Thyroid gland (tissue), 4 donors: ENCODE measurements at regions not wholly inside any gene's neighbourhood (a gene's known extent, or its start where the extent isn't known, plus 50 kb on each side); places are given as distances from the start of the nearest gene placed in this dataset.

ENCODE experiments used
- DNase-seq, 2 donors: peaks; one replicate each; pipeline ENCODE4 v3.0.0-alpha.2; 2019
- H3K27ac ChIP-seq, 3 donors: fragments of 200-600 bp; sonication (generic); 1 replicate in 2 of 3; 2 replicates in 1 of 3; pipeline ENCODE4 v1.5.1; 2016 to 2019; ENCODE audit warnings: mild to moderate bottlenecking in 1 of 3, moderate library complexity in 1 of 3
- H3K27me3 ChIP-seq: fragments of 200-600 bp; sonication (generic); one replicate; pipeline ENCODE4 v1.5.1; 2019
- H3K36me3 ChIP-seq, 2 donors: fragments of 200-600 bp; sonication (generic); one replicate each; pipeline ENCODE4 v1.5.1; 2016 to 2019
- H3K4me1 ChIP-seq, 2 donors: fragments of 200-600 bp; sonication (generic); one replicate each; pipeline ENCODE4 v1.5.1; 2017 to 2019
- H3K4me3 ChIP-seq, 3 donors: fragments of 200-600 bp; sonication (generic); replicated peaks in 1 of 3; 1 replicate in 2 of 3; 2 replicates in 1 of 3; pipeline ENCODE4 v1.5.1; 2016; ENCODE audit warnings: mild to moderate bottlenecking in 1 of 3
- H3K9me3 ChIP-seq: fragments of 200-600 bp; sonication (generic); one replicate; pipeline ENCODE4 v1.5.1; 2017
- POLR2A ChIP-seq, 2 donors: fragments of 450-650 bp; IDR thresholded peaks; one replicate each; pipeline ENCODE4 v1.6.1; 2017; ENCODE audit warnings: antibody characterized with exemption in 2 of 2, mild to moderate bottlenecking in 2 of 2, moderate library complexity in 1 of 2
- WGBS, 2 donors: methylation state at CpG; one replicate each; pipeline ENCODE4 v1.1.5; 2017; 5-methylcytosine and 5-hydroxymethylcytosine counted together
- intact Hi-C: fragments of 100-400 bp; cut with DNase I; formaldehyde crosslinking; loops from one replicate; pipeline ENCODE4 v1.15.1; 2023
- TF ChIP-seq, protein P1 (sequence below), 6 experiments: fragments of 200-600 bp in 3 of 6; fragments of 450-650 bp in 3 of 6; sonication (generic) in 3 of 6; IDR thresholded peaks; one replicate each; pipeline ENCODE4 v1.5.1; 2016 to 2019; ENCODE audit warnings: antibody characterized with exemption in 6 of 6, mild to moderate bottlenecking in 2 of 6, inconsistent platforms in 1 of 6, moderate library complexity in 1 of 6

DNA sequence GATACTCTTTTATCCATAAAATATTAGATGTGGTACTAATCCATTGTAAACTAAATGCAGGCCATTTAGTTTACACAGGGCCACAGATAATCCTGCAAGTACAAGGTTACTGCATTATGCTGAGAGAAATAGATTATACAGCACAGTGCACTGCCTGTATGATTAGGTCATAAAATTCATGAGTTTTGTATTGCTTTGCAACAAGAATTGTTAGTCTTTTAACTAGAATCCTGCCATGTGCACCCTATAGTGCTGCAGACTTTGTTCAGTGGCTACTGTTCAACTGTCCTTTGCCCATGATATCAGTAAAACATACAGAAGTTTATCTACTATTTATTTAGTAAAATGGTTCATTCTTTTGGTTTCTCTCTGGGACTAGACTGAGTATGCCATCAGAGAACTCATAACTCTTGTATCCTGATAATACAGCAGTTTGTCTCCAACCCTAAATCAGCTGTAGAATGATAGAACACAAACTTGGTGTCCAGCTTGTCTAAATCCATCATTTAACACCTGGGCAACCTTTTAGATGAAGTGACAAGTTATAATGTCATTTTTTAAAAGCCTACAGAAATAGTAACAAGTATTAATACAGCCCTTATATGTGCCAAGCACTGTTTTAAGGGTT is 291.2 kb downstream of the TMEM167A start:
- no peaks in the 10 kb centered on the region for H3K4me1 ChIP-seq
- no peak overlapping the region for H3K4me3 ChIP-seq
- no peak for DNase-seq
- TF ChIP-seq, protein P1, sequence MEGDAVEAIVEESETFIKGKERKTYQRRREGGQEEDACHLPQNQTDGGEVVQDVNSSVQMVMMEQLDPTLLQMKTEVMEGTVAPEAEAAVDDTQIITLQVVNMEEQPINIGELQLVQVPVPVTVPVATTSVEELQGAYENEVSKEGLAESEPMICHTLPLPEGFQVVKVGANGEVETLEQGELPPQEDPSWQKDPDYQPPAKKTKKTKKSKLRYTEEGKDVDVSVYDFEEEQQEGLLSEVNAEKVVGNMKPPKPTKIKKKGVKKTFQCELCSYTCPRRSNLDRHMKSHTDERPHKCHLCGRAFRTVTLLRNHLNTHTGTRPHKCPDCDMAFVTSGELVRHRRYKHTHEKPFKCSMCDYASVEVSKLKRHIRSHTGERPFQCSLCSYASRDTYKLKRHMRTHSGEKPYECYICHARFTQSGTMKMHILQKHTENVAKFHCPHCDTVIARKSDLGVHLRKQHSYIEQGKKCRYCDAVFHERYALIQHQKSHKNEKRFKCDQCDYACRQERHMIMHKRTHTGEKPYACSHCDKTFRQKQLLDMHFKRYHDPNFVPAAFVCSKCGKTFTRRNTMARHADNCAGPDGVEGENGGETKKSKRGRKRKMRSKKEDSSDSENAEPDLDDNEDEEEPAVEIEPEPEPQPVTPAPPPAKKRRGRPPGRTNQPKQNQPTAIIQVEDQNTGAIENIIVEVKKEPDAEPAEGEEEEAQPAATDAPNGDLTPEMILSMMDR (IDR thresholded peaks at IDR 0.05): no peak
- TF ChIP-seq POLR2A (IDR thresholded peaks at IDR 0.05): no peak
- no peaks in the 10 kb centered on the region for H3K27me3 ChIP-seq
- intact Hi-C loops: no loop called here
- no peaks in the 10 kb centered on the region for H3K9me3 ChIP-seq
- no peaks in the 10 kb centered on the region for H3K36me3 ChIP-seq
- no peak overlapping the region for H3K27ac ChIP-seq

DNA sequence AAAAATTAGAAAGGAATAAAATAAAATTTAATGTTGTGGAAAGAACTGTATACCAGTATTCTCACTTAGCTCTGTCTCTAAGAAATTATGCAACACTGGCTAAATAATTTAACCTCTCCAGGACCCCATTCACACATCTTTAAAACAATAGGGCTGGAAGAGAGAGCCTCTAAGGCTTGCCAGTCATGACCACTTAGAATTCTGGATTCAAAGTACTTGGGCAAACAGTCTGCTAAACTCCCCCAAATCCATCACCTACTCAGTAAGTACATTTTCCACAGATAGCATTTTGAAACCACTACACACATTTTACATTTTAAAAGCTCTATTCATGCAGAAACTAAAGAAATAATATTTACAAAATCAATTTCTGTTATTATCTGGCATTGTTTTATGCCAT is 291.7 kb downstream of the TMEM167A start:
- H3K4me3 ChIP-seq: no peak overlapping the region
- DNase-seq: no peak
- H3K36me3 ChIP-seq: no peaks in the 10 kb centered on the region
- H3K27ac ChIP-seq: no peak overlapping the region
- intact Hi-C loops: no loop called here
- no peaks in the 10 kb centered on the region for H3K27me3 ChIP-seq
- H3K9me3 ChIP-seq: no peaks in the 10 kb centered on the region
- TF ChIP-seq, protein P1 (IDR thresholded peaks at IDR 0.05): no peak
- no peak for TF ChIP-seq POLR2A (IDR thresholded peaks at IDR 0.05)
- H3K4me1 ChIP-seq: no peaks in the 10 kb centered on the region

DNA sequence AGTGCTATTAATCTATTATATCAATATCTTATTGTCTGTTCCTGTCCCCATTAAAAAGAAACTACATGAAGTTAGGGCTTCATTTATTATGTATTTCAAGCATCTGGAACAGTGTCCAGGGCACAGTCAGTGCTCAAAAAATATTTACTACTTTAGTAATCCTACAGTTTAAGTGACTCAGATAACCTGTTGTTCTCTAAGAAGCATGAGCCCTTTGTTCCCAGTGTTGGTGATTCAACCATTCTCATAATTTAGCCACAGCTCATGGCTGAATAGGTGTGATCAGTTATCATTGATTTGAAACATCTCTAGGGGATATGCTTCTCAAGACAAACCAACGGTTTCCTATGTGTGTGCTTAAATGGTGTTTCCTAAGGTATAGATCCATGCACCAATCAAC is 292.7 kb downstream of the TMEM167A start:
- intact Hi-C loops: no loop called here
- DNase-seq: no peak
- no peak overlapping the region for H3K4me3 ChIP-seq
- no peaks in the 10 kb centered on the region for H3K4me1 ChIP-seq
- H3K36me3 ChIP-seq: no peaks in the 10 kb centered on the region
- no peaks in the 10 kb centered on the region for H3K9me3 ChIP-seq
- TF ChIP-seq POLR2A (IDR thresholded peaks at IDR 0.05): no peak
- no peaks in the 10 kb centered on the region for H3K27me3 ChIP-seq
- H3K27ac ChIP-seq: no peak overlapping the region
- WGBS, 2 donors: 92 to 100% methylated on average over 1 of the region's 1 CpG

DNA sequence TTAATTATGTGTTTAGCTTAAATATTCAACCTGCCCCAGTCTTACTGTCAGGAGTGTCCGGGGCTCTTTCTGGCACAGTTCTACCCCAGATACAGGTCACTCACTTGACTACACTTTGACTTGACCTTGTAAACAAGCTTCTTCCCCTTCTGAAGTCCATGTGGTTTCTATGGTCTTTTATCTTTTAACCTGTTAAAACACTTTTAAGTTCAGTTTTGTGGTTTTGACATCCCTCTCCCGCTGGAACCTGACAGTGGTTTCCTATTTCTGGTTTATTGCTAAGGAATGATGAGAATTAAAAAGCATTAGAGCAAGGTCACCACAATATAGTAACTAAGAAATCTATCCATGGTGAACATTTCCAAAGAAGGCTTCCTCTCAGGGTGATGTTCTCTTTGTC is 300.1 kb downstream of the TMEM167A start:
- H3K27me3 ChIP-seq: no peaks in the 10 kb centered on the region
- TF ChIP-seq POLR2A (IDR thresholded peaks at IDR 0.05): no peak
- TF ChIP-seq, protein P1 (IDR thresholded peaks at IDR 0.05): no peak
- no peak overlapping the region for H3K4me3 ChIP-seq
- no peaks in the 10 kb centered on the region for H3K36me3 ChIP-seq
- no peak for DNase-seq
- 68 to 83% methylated on average over 2 of the region's 2 CpGs for WGBS, 2 donors
- H3K4me1 ChIP-seq: peaks cover 3 to 5% of the 10 kb centered on the region in 2 donors
- H3K9me3 ChIP-seq: no peaks in the 10 kb centered on the region
- intact Hi-C loops: no loop called here
- H3K27ac ChIP-seq: no peak overlapping the region

DNA sequence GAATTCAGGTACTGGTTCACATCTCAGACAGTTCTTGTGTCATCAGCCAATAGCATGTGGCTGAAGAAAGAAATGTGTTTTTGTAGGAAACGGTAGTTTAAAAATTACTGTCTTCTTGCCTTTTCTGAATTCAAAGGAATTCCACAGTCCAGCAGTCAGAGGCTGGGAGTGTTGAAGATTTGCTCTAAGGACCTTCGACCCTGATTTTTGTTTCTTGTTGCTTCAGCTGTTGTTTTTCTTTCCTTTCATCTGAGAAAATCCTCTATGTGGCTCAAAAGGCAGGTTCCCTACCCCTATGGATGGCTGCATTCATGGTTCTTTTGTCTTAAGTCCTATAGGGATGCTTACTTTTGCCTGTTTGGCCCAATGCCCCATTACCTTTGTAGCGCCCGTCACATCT is 304.9 kb downstream of the TMEM167A start:
- H3K36me3 ChIP-seq: no peaks in the 10 kb centered on the region
- intact Hi-C loops: no loop called here
- WGBS, 2 donors: 55 to 64% methylated on average over 4 of the region's 4 CpGs
- no peak overlapping the region for H3K27ac ChIP-seq
- H3K27me3 ChIP-seq: no peaks in the 10 kb centered on the region
- TF ChIP-seq POLR2A (IDR thresholded peaks at IDR 0.05): no peak
- TF ChIP-seq, protein P1 (IDR thresholded peaks at IDR 0.05): no peak
- DNase-seq: no peak
- H3K4me1 ChIP-seq: peaks cover 3 to 7% of the 10 kb centered on the region in 2 donors
- no peaks in the 10 kb centered on the region for H3K9me3 ChIP-seq
- H3K4me3 ChIP-seq: no peak overlapping the region

DNA sequence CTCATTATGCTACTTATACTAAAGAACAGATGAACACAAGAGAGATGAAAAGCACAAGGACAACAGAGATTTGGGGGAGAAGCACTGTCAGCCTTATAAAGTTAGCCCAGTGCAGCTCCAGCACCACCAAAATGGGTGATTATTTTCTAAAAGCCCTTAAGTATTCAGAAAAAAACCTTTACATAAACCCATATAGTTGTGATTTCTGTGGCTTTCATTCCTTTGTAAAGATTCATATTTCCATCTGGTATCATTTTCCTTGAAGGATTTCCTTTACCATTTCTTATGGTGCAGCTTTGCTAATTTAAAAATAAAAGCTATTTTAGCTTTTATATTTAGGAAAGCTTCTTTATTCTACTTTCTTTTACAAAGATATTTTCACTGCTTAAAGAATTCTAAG is 311.0 kb downstream of the TMEM167A start:
- no peak overlapping the region for H3K4me3 ChIP-seq
- no peak for TF ChIP-seq POLR2A (IDR thresholded peaks at IDR 0.05)
- TF ChIP-seq, protein P1 (IDR thresholded peaks at IDR 0.05): no peak
- no peaks in the 10 kb centered on the region for H3K27me3 ChIP-seq
- intact Hi-C loops: no loop called here
- no peak for DNase-seq
- no peaks in the 10 kb centered on the region for H3K9me3 ChIP-seq
- no peak overlapping the region for H3K27ac ChIP-seq
- H3K36me3 ChIP-seq: no peaks in the 10 kb centered on the region
- H3K4me1 ChIP-seq: no peaks in the 10 kb centered on the region
